ENCODE measurements at regions not wholly inside any gene's neighbourhood (a gene's known extent, or its start where the extent isn't known, plus 50 kb on each side); places are given as distances from the start of the nearest gene placed in this dataset.
"Not testable (repeated sequence)": the region's sequence is repeated elsewhere in the genome, so short reads cannot be mapped to it uniquely, and the experiment has no call there.

- H3K36me3 ChIP-seq (ENCODE audit: control insufficient read depth in 2 of 3, insufficient read depth in 3 of 3, low read length in 3 of 3); intact Hi-C loops (cut with DNase I); H3K27ac ChIP-seq (ENCODE audit: low read depth in 2 of 2, low read length in 2 of 2); H3K4me3 ChIP-seq (ENCODE audit: low read length in 3 of 3); FAIRE-seq; H3K9ac ChIP-seq (ENCODE audit: low read length in 3 of 3); H3K4me1 ChIP-seq (ENCODE audit: control insufficient read depth in 2 of 3, insufficient read depth in 2 of 3, low read depth in 1 of 3, low read length in 3 of 3); DNase-seq; H3K9me3 ChIP-seq (ENCODE audit: control insufficient read depth in 2 of 3, insufficient read depth in 1 of 3, low read length in 3 of 3); H3K27me3 ChIP-seq (ENCODE audit: control insufficient read depth, insufficient read depth, low read length): not testable (repeated sequence)
These were observed 463.7 kb upstream of the NPAP1 start for GRCh38 chr15:24211742-24212476.

GRCh38 chr15:24223739-24224138 lies 451.8 kb upstream of the NPAP1 start:
- H3K4me3 ChIP-seq (ENCODE audit: low read length in 3 of 3) = no peak overlapping the region
- H3K36me3 ChIP-seq (ENCODE audit: control insufficient read depth in 2 of 3, insufficient read depth in 3 of 3, low read length in 3 of 3) = no peaks in the 10 kb centered on the region
- no peak for FAIRE-seq
- H3K27me3 ChIP-seq (ENCODE audit: control insufficient read depth, insufficient read depth, low read length) = no peaks in the 10 kb centered on the region
- no peaks in the 10 kb centered on the region for H3K4me1 ChIP-seq (ENCODE audit: control insufficient read depth in 2 of 3, insufficient read depth in 2 of 3, low read depth in 1 of 3, low read length in 3 of 3)
- no peak overlapping the region for H3K27ac ChIP-seq (ENCODE audit: low read depth in 2 of 2, low read length in 2 of 2)
- no peak overlapping the region for H3K9ac ChIP-seq (ENCODE audit: low read length in 3 of 3)
- TF ChIP-seq CTCF (IDR thresholded peaks at IDR 0.05; ENCODE audit: borderline replicate concordance, extremely low read depth, insufficient read depth) = no peak
- H3K9me3 ChIP-seq (ENCODE audit: control insufficient read depth in 2 of 3, insufficient read depth in 1 of 3, low read length in 3 of 3) = peaks cover 0 to 1% (median 1%) of the 10 kb centered on the region in 3 donors
- intact Hi-C loops (cut with DNase I) = no loop called here
- DNase-seq = no peak

- intact Hi-C loops (cut with DNase I) = no loop called here
- FAIRE-seq (no peak), DNase-seq (no peak)
- no peak for TF ChIP-seq CTCF (IDR thresholded peaks at IDR 0.05; ENCODE audit: borderline replicate concordance, extremely low read depth, insufficient read depth)
- H3K4me3 ChIP-seq (ENCODE audit: low read length in 3 of 3) = no peak overlapping the region
- H3K27me3 ChIP-seq (ENCODE audit: control insufficient read depth, insufficient read depth, low read length) = no peaks in the 10 kb centered on the region
- no peak overlapping the region for H3K9ac ChIP-seq (ENCODE audit: low read length in 3 of 3)
- H3K4me1 ChIP-seq (ENCODE audit: control insufficient read depth in 2 of 3, insufficient read depth in 2 of 3, low read depth in 1 of 3, low read length in 3 of 3) = no peaks in the 10 kb centered on the region
- peaks cover 0 to 4% (median 2%) of the 10 kb centered on the region in 3 donors for H3K9me3 ChIP-seq (ENCODE audit: control insufficient read depth in 2 of 3, insufficient read depth in 1 of 3, low read length in 3 of 3)
- H3K36me3 ChIP-seq (ENCODE audit: control insufficient read depth in 2 of 3, insufficient read depth in 3 of 3, low read length in 3 of 3) = no peaks in the 10 kb centered on the region
- H3K27ac ChIP-seq (ENCODE audit: low read depth in 2 of 2, low read length in 2 of 2) = no peak overlapping the region
These were observed 451.4 kb upstream of the NPAP1 start for GRCh38 chr15:24224161-24224560.

GRCh38 chr15:24228922-24229321 lies 446.7 kb upstream of the NPAP1 start:
- H3K9ac ChIP-seq (ENCODE audit: low read length in 3 of 3); H3K4me3 ChIP-seq (ENCODE audit: low read length in 3 of 3); H3K27ac ChIP-seq (ENCODE audit: low read depth in 2 of 2, low read length in 2 of 2); H3K4me1 ChIP-seq (ENCODE audit: control insufficient read depth in 2 of 3, insufficient read depth in 2 of 3, low read depth in 1 of 3, low read length in 3 of 3); H3K27me3 ChIP-seq (ENCODE audit: control insufficient read depth, insufficient read depth, low read length); intact Hi-C loops (cut with DNase I); DNase-seq; H3K36me3 ChIP-seq (ENCODE audit: control insufficient read depth in 2 of 3, insufficient read depth in 3 of 3, low read length in 3 of 3); FAIRE-seq; H3K9me3 ChIP-seq (ENCODE audit: control insufficient read depth in 2 of 3, insufficient read depth in 1 of 3, low read length in 3 of 3): not testable (repeated sequence)

- FAIRE-seq; H3K27me3 ChIP-seq (ENCODE audit: control insufficient read depth, insufficient read depth, low read length); H3K9me3 ChIP-seq (ENCODE audit: control insufficient read depth in 2 of 3, insufficient read depth in 1 of 3, low read length in 3 of 3); intact Hi-C loops (cut with DNase I); H3K36me3 ChIP-seq (ENCODE audit: control insufficient read depth in 2 of 3, insufficient read depth in 3 of 3, low read length in 3 of 3); H3K4me1 ChIP-seq (ENCODE audit: control insufficient read depth in 2 of 3, insufficient read depth in 2 of 3, low read depth in 1 of 3, low read length in 3 of 3); H3K27ac ChIP-seq (ENCODE audit: low read depth in 2 of 2, low read length in 2 of 2); H3K9ac ChIP-seq (ENCODE audit: low read length in 3 of 3); H3K4me3 ChIP-seq (ENCODE audit: low read length in 3 of 3): not testable (repeated sequence)
- DNase-seq = peak in 1 of 5 donors; percentile 26
These were observed 442.4 kb upstream of the NPAP1 start for GRCh38 chr15:24233134-24233533.

GRCh38 chr15:24240580-24240979 lies 435.0 kb upstream of the NPAP1 start:
- not testable (repeated sequence) for DNase-seq, FAIRE-seq

GRCh38 chr15:24259106-24259505 lies 416.5 kb upstream of the NPAP1 start:
- H3K4me1 ChIP-seq (ENCODE audit: control insufficient read depth in 2 of 3, insufficient read depth in 2 of 3, low read depth in 1 of 3, low read length in 3 of 3); H3K36me3 ChIP-seq (ENCODE audit: control insufficient read depth in 2 of 3, insufficient read depth in 3 of 3, low read length in 3 of 3); DNase-seq; FAIRE-seq; H3K27me3 ChIP-seq (ENCODE audit: control insufficient read depth, insufficient read depth, low read length); H3K27ac ChIP-seq (ENCODE audit: low read depth in 2 of 2, low read length in 2 of 2); intact Hi-C loops (cut with DNase I); H3K4me3 ChIP-seq (ENCODE audit: low read length in 3 of 3); H3K9ac ChIP-seq (ENCODE audit: low read length in 3 of 3); H3K9me3 ChIP-seq (ENCODE audit: control insufficient read depth in 2 of 3, insufficient read depth in 1 of 3, low read length in 3 of 3): not testable (repeated sequence)

More at GRCh38 chr15:24240580-24240979, 435.0 kb upstream of the NPAP1 start:
- H3K9ac ChIP-seq (ENCODE audit: low read length in 3 of 3); H3K9me3 ChIP-seq (ENCODE audit: control insufficient read depth in 2 of 3, insufficient read depth in 1 of 3, low read length in 3 of 3); H3K4me3 ChIP-seq (ENCODE audit: low read length in 3 of 3); H3K27ac ChIP-seq (ENCODE audit: low read depth in 2 of 2, low read length in 2 of 2); H3K4me1 ChIP-seq (ENCODE audit: control insufficient read depth in 2 of 3, insufficient read depth in 2 of 3, low read depth in 1 of 3, low read length in 3 of 3); H3K36me3 ChIP-seq (ENCODE audit: control insufficient read depth in 2 of 3, insufficient read depth in 3 of 3, low read length in 3 of 3); intact Hi-C loops (cut with DNase I); H3K27me3 ChIP-seq (ENCODE audit: control insufficient read depth, insufficient read depth, low read length): not testable (repeated sequence)

All from kidney (tissue), 13 donors.